HepG2 (cell line): ENCODE measurements at regions not wholly inside any gene's neighbourhood (a gene's known extent, or its start where the extent isn't known, plus 50 kb on each side); places are given as distances from the start of the nearest gene placed in this dataset.
"Not testable (repeated sequence)": the region's sequence is repeated elsewhere in the genome, so short reads cannot be mapped to it uniquely, and the experiment has no call there.

ENCODE experiments used
- ATAC-seq: fragments of 200-7000 bp; cut with Tn5 transposase; 3 replicates; pipeline ENCODE4 v1.9.1; 2020; ENCODE audit warnings: mild to moderate bottlenecking, moderate library complexity
- BruUV-seq: library from RNA; stranded (reverse); fragments of 400-500 nt; replicated peaks from 2 replicates; lab custom pipeline; 2021; lab: Mats Ljungman, UMichigan
- CTCF ChIA-PET: fragments of 300-600 bp; formaldehyde crosslinking; extraction: SDS; loops from one replicate; lab custom pipeline; 2021; ENCODE audit warnings: low total read pairs, inconsistent platforms, low intra/inter-chr PET ratio; lab: Yijun Ruan, JAX
- POLR2A ChIA-PET: fragments of 350-600 bp; sonication (Branson Sonifier 250); formaldehyde crosslinking; loops from one replicate; lab custom pipeline; 2020; ENCODE audit warnings: antibody characterized with exemption, inconsistent platforms; lab: Yijun Ruan, JAX
- DNase-seq: peaks from one replicate; pipeline ENCODE4 v3.0.0-alpha.2; 2015; ENCODE audit warnings: low spot score
- FAIRE-seq: peaks from 3 replicates; lab custom pipeline; 2011; peaks lifted over from hg19 to GRCh38; lab: Jason Lieb, UNC
- H2AFZ ChIP-seq: one replicate; pipeline ENCODE4 v1.6.1; 2011; ENCODE audit warnings: low read length, inconsistent platforms
- H3K27ac ChIP-seq: fragments of 300-600 bp; 3 replicates; pipeline ENCODE4 v1.8.0; 2011; ENCODE audit warnings: mixed run types, mild to moderate bottlenecking, mixed read lengths, low read length, inconsistent platforms; ENCODE audit not compliant: insufficient read depth; ENCODE audit errors: extremely low read length
- H3K27me3 ChIP-seq, 2 experiments: fragments of 200-600 bp in 1 of 2; 2 replicates in 1 of 2; 3 replicates in 1 of 2; pipeline versions ENCODE4 v1.6.0 to v1.8.0; 2011; ENCODE audit warnings: low read length in 2 of 2, mild to moderate bottlenecking in 2 of 2, moderate library complexity in 2 of 2, inconsistent platforms in 1 of 2; ENCODE audit not compliant: insufficient read depth in 2 of 2, control insufficient read depth in 1 of 2
- H3K36me3 ChIP-seq, 2 experiments: fragments of 200-600 bp in 1 of 2; replicated peaks in 1 of 2; 2 replicates in 1 of 2; 3 replicates in 1 of 2; pipeline versions ENCODE4 v1.5.1 to v1.8.0; 2011; ENCODE audit warnings: low read length in 2 of 2, inconsistent platforms in 1 of 2; ENCODE audit not compliant: insufficient read depth in 2 of 2, control insufficient read depth in 1 of 2
- H3K4me1 ChIP-seq: 2 replicates; pipeline ENCODE4 v1.5.1; 2012; ENCODE audit warnings: low read length, inconsistent platforms; ENCODE audit not compliant: insufficient read depth
- H3K4me2 ChIP-seq: 2 replicates; pipeline ENCODE4 v1.6.0; 2011; ENCODE audit warnings: low read depth, low read length, inconsistent platforms
- H3K4me3 ChIP-seq, 3 experiments: fragments of 200-600 bp in 1 of 3; sonication (generic), shearing (Covaris generic) in 1 of 3; replicated peaks in 1 of 3; 2 replicates each; pipeline ENCODE4 v1.5.1; 2011 to 2016; ENCODE audit warnings: low read length in 3 of 3, inconsistent platforms in 2 of 3, low read depth in 2 of 3, mild to moderate bottlenecking in 2 of 3, control low read depth in 1 of 3, mixed read lengths in 1 of 3; ENCODE audit not compliant: insufficient read depth in 1 of 3
- H3K79me2 ChIP-seq: one replicate; pipeline ENCODE4 v1.6.1; 2011; ENCODE audit warnings: low read length, inconsistent platforms; ENCODE audit not compliant: insufficient read depth
- H3K9ac ChIP-seq: 2 replicates; pipeline ENCODE4 v1.6.0; 2011; ENCODE audit warnings: mild to moderate bottlenecking, low read depth, low read length, inconsistent platforms; ENCODE audit not compliant: insufficient read depth
- H3K9me3 ChIP-seq: 2 replicates; pipeline ENCODE4 v1.5.1; 2012; ENCODE audit warnings: mild to moderate bottlenecking, low read length
- H4K20me1 ChIP-seq: 2 replicates; pipeline ENCODE4 v1.6.0; 2011; ENCODE audit warnings: inconsistent platforms, mild to moderate bottlenecking, low read length, moderate library complexity; ENCODE audit not compliant: insufficient read depth
- ZNF34 ChIP-seq: sonication (generic); formaldehyde crosslinking; IDR thresholded peaks from 2 replicates; pipeline ENCODE4 v1.4.0; 2020; ENCODE audit warnings: mild to moderate bottlenecking, missing genetic modification reagents, borderline replicate concordance
- WGBS: methylation state at CpG from one replicate; pipeline ENCODE4 v1.1.6; 2017; ENCODE audit warnings: low lambda C conversion rate; 5-methylcytosine and 5-hydroxymethylcytosine counted together
- in situ Hi-C: cut with HindIII; loops from 2 replicates; pipeline ENCODE4 v1.10.0; 2017; ENCODE audit warnings: low pct_unique_long_range_greater_than_20kb; ENCODE audit not compliant: extremely low pct_ligation_motif_present
- intact Hi-C: fragments of 100-400 bp; cut with micrococcal nuclease; formaldehyde crosslinking; loops from one replicate; pipeline ENCODE4 v1.10.0; 2022; ENCODE audit not compliant: unreplicated experiment

DNA sequence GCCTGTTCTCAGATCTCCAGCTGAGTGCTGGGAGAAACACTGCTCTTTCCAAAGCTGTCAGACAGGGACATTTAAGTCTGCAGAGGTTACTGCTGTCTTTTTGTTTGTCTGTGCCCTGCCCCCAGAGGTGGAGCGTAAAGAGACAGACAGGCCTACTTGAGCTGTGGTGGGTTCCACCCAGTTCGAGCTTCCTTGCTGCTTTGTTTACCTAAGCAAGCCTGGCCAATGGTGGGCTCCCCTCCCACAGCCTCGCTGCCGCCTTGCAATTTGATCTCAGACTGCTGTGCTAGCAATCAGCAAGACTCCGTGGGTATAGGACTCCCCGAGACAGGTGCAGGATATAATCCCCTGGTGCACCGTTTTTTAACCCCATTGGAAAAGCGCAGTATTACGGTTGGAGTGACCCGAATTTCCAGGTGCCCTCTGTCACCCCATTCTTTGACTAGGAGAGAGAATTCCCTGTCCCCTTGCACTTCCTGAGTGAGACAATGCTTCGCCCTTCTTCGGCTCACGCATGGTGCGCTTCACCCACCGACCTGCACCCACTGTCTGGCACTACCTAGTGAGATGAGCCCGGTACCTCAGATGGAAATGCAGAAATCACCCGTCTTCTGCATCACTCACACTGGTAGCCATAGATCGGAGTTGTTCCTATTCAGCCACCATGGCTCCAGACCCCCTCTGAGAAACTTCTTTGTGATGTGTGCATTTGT, 650.3 kb upstream of the ALG10B start:
- ChIA-PET CTCF (no interaction called here), POLR2A (no interaction called here)
- no peaks in the 10 kb centered on the region for H3K27me3 ChIP-seq
- no peak overlapping the region for H3K4me3 ChIP-seq
- no peak for FAIRE-seq
- no peaks in the 10 kb centered on the region for H3K36me3 ChIP-seq
- ATAC-seq, result no peak
- H2AFZ ChIP-seq, result no peak overlapping the region
- H3K9me3 ChIP-seq, result peaks cover 63% of the 10 kb centered on the region
- no peak for TF ChIP-seq ZNF34 (CRISPR knock-in tag)
- no peak overlapping the region for H3K9ac ChIP-seq
- DNase-seq, result no peak
- intact Hi-C loops, result no loop called here
- H3K79me2 ChIP-seq, result no peaks in the 10 kb centered on the region
- H3K4me1 ChIP-seq, result no peaks in the 10 kb centered on the region
- H3K4me2 ChIP-seq, result no peak overlapping the region
- 29% methylated on average over 12 of the region's 18 CpGs for WGBS
- in situ Hi-C loops, result no loop called here
- BruUV-seq, result no TSS peak
- no peaks in the 10 kb centered on the region for H4K20me1 ChIP-seq
- H3K27ac ChIP-seq, result no peak overlapping the region

DNA sequence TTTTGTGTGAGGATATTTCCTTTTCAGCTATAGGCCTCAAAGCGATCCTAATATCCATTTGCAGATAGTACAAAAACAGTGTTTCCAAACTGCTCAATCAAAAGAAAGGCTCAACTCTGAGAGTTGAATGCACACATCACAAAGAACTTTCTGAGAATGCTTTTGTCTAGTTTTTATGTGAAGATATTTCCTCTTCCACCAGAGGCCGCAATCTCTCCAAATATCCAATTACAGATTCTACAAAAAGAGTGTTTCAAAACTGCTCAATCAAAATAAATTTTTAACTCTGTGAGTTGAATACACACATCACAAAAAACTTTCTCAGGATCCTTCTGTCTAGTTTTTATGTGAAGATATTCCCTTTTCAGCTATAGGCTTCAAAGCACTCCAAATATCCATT, 648.0 kb upstream of the ALG10B start:
- in situ Hi-C loops, H3K79me2 ChIP-seq, H4K20me1 ChIP-seq, H3K4me1 ChIP-seq, FAIRE-seq, H3K27ac ChIP-seq, CTCF ChIA-PET, H3K4me2 ChIP-seq, intact Hi-C loops, H2AFZ ChIP-seq, POLR2A ChIA-PET, H3K9ac ChIP-seq, H3K4me3 ChIP-seq, H3K36me3 ChIP-seq, DNase-seq, ATAC-seq, BruUV-seq, H3K27me3 ChIP-seq: not testable (repeated sequence)
- WGBS, result 65% methylated on average over 2 of the region's 2 CpGs
- peaks cover 83% of the 10 kb centered on the region for H3K9me3 ChIP-seq
